Ishikawa (cell line): ENCODE measurements at regions not wholly inside any gene's neighbourhood (a gene's known extent, or its start where the extent isn't known, plus 50 kb on each side); places are given as distances from the start of the nearest gene placed in this dataset.

Experiments
- CEBPB ChIP-seq: IDR thresholded peaks from 2 replicates; pipeline ENCODE4 v1.6.1; 2012
- CREB1 ChIP-seq: IDR thresholded peaks from 2 replicates; pipeline ENCODE4 v1.6.1; 2012; ENCODE audit warnings: low read depth
- EP300 ChIP-seq: IDR thresholded peaks from 2 replicates; pipeline ENCODE4 v1.6.1; 2012; ENCODE audit warnings: borderline replicate concordance
- FOXM1 ChIP-seq: IDR thresholded peaks from 2 replicates; pipeline ENCODE4 v1.6.1; 2012; ENCODE audit warnings: low read depth, borderline replicate concordance
- MAX ChIP-seq: IDR thresholded peaks from 2 replicates; pipeline ENCODE4 v1.6.1; 2012
- NFIC ChIP-seq: IDR thresholded peaks from 2 replicates; pipeline ENCODE4 v1.6.1; 2012
- RAD21 ChIP-seq: IDR thresholded peaks from 2 replicates; pipeline ENCODE4 v1.6.1; 2012; ENCODE audit warnings: low read depth
- REST ChIP-seq: IDR thresholded peaks from 2 replicates; pipeline ENCODE4 v1.6.1; 2012; ENCODE audit warnings: low read depth, mild to moderate bottlenecking
- TAF1 ChIP-seq: IDR thresholded peaks from 2 replicates; pipeline ENCODE4 v1.6.1; 2012; ENCODE audit warnings: low read depth, mild to moderate bottlenecking
- TEAD4 ChIP-seq: IDR thresholded peaks from 2 replicates; pipeline ENCODE4 v1.6.1; 2012
- YY1 ChIP-seq: IDR thresholded peaks from 2 replicates; pipeline ENCODE4 v1.6.1; 2012; ENCODE audit warnings: low read depth
- ZBTB7A ChIP-seq: IDR thresholded peaks from 2 replicates; pipeline ENCODE4 v1.6.1; 2012; ENCODE audit warnings: low read depth

DNA sequence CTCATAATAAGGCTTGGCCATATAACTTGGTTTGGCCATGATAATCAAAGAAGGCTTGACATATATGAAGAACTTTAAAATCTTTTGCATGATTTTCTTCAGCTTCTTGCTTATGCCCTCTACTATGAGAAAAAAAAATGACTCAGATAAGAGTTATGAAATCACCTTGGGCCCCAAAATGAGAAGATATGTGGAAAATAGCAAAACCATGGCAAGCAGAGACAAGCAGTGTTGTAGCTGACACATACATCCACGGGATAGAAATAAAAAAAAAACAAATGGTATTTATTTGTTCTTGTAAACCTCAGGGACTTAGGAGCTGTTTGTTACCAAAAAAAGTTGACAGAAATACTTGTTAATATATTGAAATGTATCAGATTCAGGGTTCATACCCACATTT, 614.8 kb upstream of the BCHE start:
- no peak for TF ChIP-seq EP300
- no peak for TF ChIP-seq YY1
- no peak for TF ChIP-seq CEBPB
- no peak for TF ChIP-seq CREB1
- TF ChIP-seq MAX, result no peak
- TF ChIP-seq TEAD4, result no peak
- no peak for TF ChIP-seq NFIC
- TF ChIP-seq RAD21, result no peak
- TF ChIP-seq TAF1, result no peak
- no peak for TF ChIP-seq FOXM1
- no peak for TF ChIP-seq REST
- no peak for TF ChIP-seq ZBTB7A
